BLaER1 treated with 17β-estradiol and CSF1 and Interleukin-3, amounts not matched to agents 10 nM and 100 nM (cell line): ENCODE measurements at regions not wholly inside any gene's neighbourhood (a gene's known extent, or its start where the extent isn't known, plus 50 kb on each side); places are given as distances from the start of the nearest gene placed in this dataset.

Experiments used
- H3K27ac ChIP-seq, 11 experiments: shearing (Covaris generic); formaldehyde crosslinking; 2 replicates each; pipeline ENCODE4 v1.8.1; 2022
- H3K27me3 ChIP-seq, 11 experiments: shearing (Covaris generic); formaldehyde crosslinking; 2 replicates each; pipeline ENCODE4 v1.8.1; 2022
- H3K36me3 ChIP-seq, 11 experiments: shearing (Covaris generic); formaldehyde crosslinking; 2 replicates each; pipeline ENCODE4 v1.8.1; 2022
- H3K4me1 ChIP-seq, 10 experiments: shearing (Covaris generic); formaldehyde crosslinking; 2 replicates each; pipeline ENCODE4 v1.8.1; 2022
- H3K4me2 ChIP-seq, 11 experiments: shearing (Covaris generic); formaldehyde crosslinking; 2 replicates each; pipeline ENCODE4 v1.8.1; 2022
- H3K4me3 ChIP-seq, 10 experiments: shearing (Covaris generic); formaldehyde crosslinking; 2 replicates each; pipeline ENCODE4 v1.8.1; 2022
- H3K9ac ChIP-seq, 11 experiments: shearing (Covaris generic); formaldehyde crosslinking; 2 replicates each; pipeline ENCODE4 v1.8.1; 2022
- H3K9me3 ChIP-seq, 11 experiments: shearing (Covaris generic); formaldehyde crosslinking; replicated peaks in 1 of 11; 2 replicates each; pipeline ENCODE4 v1.8.1; 2022
- H4K20me1 ChIP-seq, 11 experiments: shearing (Covaris generic); formaldehyde crosslinking; 2 replicates each; pipeline ENCODE4 v1.8.1; 2022
- Cebpa-rat ChIP-seq, 11 experiments: shearing (Covaris generic); IDR thresholded peaks; 2 replicates each; pipeline ENCODE4 v1.8.1; 2022

GRCh38 chr20:18943542-18943941 lies 130.0 kb downstream of the SCP2D1 start:
- no peaks in the 10 kb centered on the region for H3K36me3 ChIP-seq
- no peaks in the 10 kb centered on the region for H4K20me1 ChIP-seq
- no peaks in the 10 kb centered on the region for H3K27me3 ChIP-seq
- H3K9me3 ChIP-seq, result peaks cover 0 to 6% (median 0%) of the 10 kb centered on the region in 11 experiments; a peak in 1 of 22 replicates
- TF ChIP-seq Cebpa-rat (IDR thresholded peaks at IDR 0.05), result no peak
- no peak overlapping the region for H3K9ac ChIP-seq
- H3K27ac ChIP-seq, result no peak overlapping the region
- no peak overlapping the region for H3K4me2 ChIP-seq
- H3K4me1 ChIP-seq, result peaks cover 0 to 3% (median 0%) of the 10 kb centered on the region in 10 experiments; a peak in 1 of 20 replicates
- H3K4me3 ChIP-seq, result no peak overlapping the region

GRCh38 chr20:18956890-18957289 lies 143.3 kb downstream of the SCP2D1 start:
- peaks cover 0 to 10% (median 0%) of the 10 kb centered on the region in 11 experiments; a peak in 7 of 22 replicates for H3K9me3 ChIP-seq
- TF ChIP-seq Cebpa-rat (IDR thresholded peaks at IDR 0.05), result no peak
- H3K27ac ChIP-seq, result no peak overlapping the region
- no peaks in the 10 kb centered on the region for H4K20me1 ChIP-seq
- no peak overlapping the region for H3K9ac ChIP-seq
- H3K27me3 ChIP-seq, result no peaks in the 10 kb centered on the region
- no peak overlapping the region for H3K4me2 ChIP-seq
- H3K36me3 ChIP-seq, result no peaks in the 10 kb centered on the region
- H3K4me1 ChIP-seq, result no peaks in the 10 kb centered on the region
- no peak overlapping the region for H3K4me3 ChIP-seq

GRCh38 chr20:18957328-18957727 lies 143.7 kb downstream of the SCP2D1 start:
- Histone ChIP-seq H3K36me3 (no peaks in the 10 kb centered on the region), H3K27ac (no peak overlapping the region), H3K9ac (no peak overlapping the region), H3K4me1 (no peaks in the 10 kb centered on the region), H3K4me2 (no peak overlapping the region), H3K9me3 (peaks cover 0 to 10% (median 0%) of the 10 kb centered on the region in 11 experiments; a peak in 7 of 22 replicates), H3K4me3 (no peak overlapping the region), H3K27me3 (no peaks in the 10 kb centered on the region), H4K20me1 (no peaks in the 10 kb centered on the region)
- no peak for TF ChIP-seq Cebpa-rat (IDR thresholded peaks at IDR 0.05)

GRCh38 chr20:18971121-18971520 lies 157.5 kb downstream of the SCP2D1 start:
- Histone ChIP-seq H3K9me3 (0 out of 22 replicates have a peak, but pooled peaks cover 0 to 3% (median 0%) of the 10 kb centered on the region in 11 experiments), H3K9ac (no peak overlapping the region), H3K27me3 (no peaks in the 10 kb centered on the region), H3K27ac (no peak overlapping the region), H3K4me3 (no peak overlapping the region), H4K20me1 (no peaks in the 10 kb centered on the region), H3K4me1 (no peaks in the 10 kb centered on the region), H3K4me2 (no peak overlapping the region), H3K36me3 (no peaks in the 10 kb centered on the region)
- no peak for TF ChIP-seq Cebpa-rat (IDR thresholded peaks at IDR 0.05)

- H3K36me3 ChIP-seq, result no peaks in the 10 kb centered on the region
- no peak for TF ChIP-seq Cebpa-rat (IDR thresholded peaks at IDR 0.05)
- no peaks in the 10 kb centered on the region for H4K20me1 ChIP-seq
- H3K9ac ChIP-seq, result no peak overlapping the region
- no peak overlapping the region for H3K4me2 ChIP-seq
- H3K4me3 ChIP-seq, result no peak overlapping the region
- H3K4me1 ChIP-seq, result no peaks in the 10 kb centered on the region
- H3K9me3 ChIP-seq, result no peaks in the 10 kb centered on the region
- no peak overlapping the region for H3K27ac ChIP-seq
- H3K27me3 ChIP-seq, result no peaks in the 10 kb centered on the region
Measured at GRCh38 chr20:18971574-18971973, 158.0 kb downstream of the SCP2D1 start.

- no peaks in the 10 kb centered on the region for H3K36me3 ChIP-seq
- no peak overlapping the region for H3K4me2 ChIP-seq
- H3K9me3 ChIP-seq, result no peaks in the 10 kb centered on the region
- TF ChIP-seq Cebpa-rat (IDR thresholded peaks at IDR 0.05), result no peak
- H4K20me1 ChIP-seq, result no peaks in the 10 kb centered on the region
- no peak overlapping the region for H3K4me3 ChIP-seq
- H3K4me1 ChIP-seq, result no peaks in the 10 kb centered on the region
- H3K27me3 ChIP-seq, result no peaks in the 10 kb centered on the region
- H3K27ac ChIP-seq, result no peak overlapping the region
- H3K9ac ChIP-seq, result no peak overlapping the region
Measured at GRCh38 chr20:18972251-18972876, 158.8 kb downstream of the SCP2D1 start.

- H3K27me3 ChIP-seq, result no peaks in the 10 kb centered on the region
- H3K4me3 ChIP-seq, result no peak overlapping the region
- no peaks in the 10 kb centered on the region for H3K4me1 ChIP-seq
- no peak for TF ChIP-seq Cebpa-rat (IDR thresholded peaks at IDR 0.05)
- H3K4me2 ChIP-seq, result no peak overlapping the region
- H4K20me1 ChIP-seq, result no peaks in the 10 kb centered on the region
- no peak overlapping the region for H3K9ac ChIP-seq
- H3K27ac ChIP-seq, result no peak overlapping the region
- H3K9me3 ChIP-seq, result no peaks in the 10 kb centered on the region
- H3K36me3 ChIP-seq, result no peaks in the 10 kb centered on the region
Measured at GRCh38 chr20:18973529-18974173, 160.1 kb downstream of the SCP2D1 start.

- H3K27ac ChIP-seq, result no peak overlapping the region
- H3K4me3 ChIP-seq, result no peak overlapping the region
- no peaks in the 10 kb centered on the region for H4K20me1 ChIP-seq
- H3K4me1 ChIP-seq, result no peaks in the 10 kb centered on the region
- no peaks in the 10 kb centered on the region for H3K27me3 ChIP-seq
- H3K9me3 ChIP-seq, result no peaks in the 10 kb centered on the region
- H3K4me2 ChIP-seq, result no peak overlapping the region
- H3K36me3 ChIP-seq, result no peaks in the 10 kb centered on the region
- no peak for TF ChIP-seq Cebpa-rat (IDR thresholded peaks at IDR 0.05)
- no peak overlapping the region for H3K9ac ChIP-seq
Measured at GRCh38 chr20:18974660-18975059, 161.1 kb downstream of the SCP2D1 start.

- Histone ChIP-seq H3K9ac (no peak overlapping the region), H3K9me3 (no peaks in the 10 kb centered on the region), H4K20me1 (no peaks in the 10 kb centered on the region), H3K4me2 (no peak overlapping the region), H3K36me3 (no peaks in the 10 kb centered on the region), H3K4me3 (no peak overlapping the region), H3K4me1 (no peaks in the 10 kb centered on the region), H3K27ac (no peak overlapping the region), H3K27me3 (no peaks in the 10 kb centered on the region)
- no peak for TF ChIP-seq Cebpa-rat (IDR thresholded peaks at IDR 0.05)
Measured at GRCh38 chr20:18977441-18977840, 163.9 kb downstream of the SCP2D1 start.

- Histone ChIP-seq H3K9ac (no peak overlapping the region), H3K4me2 (no peak overlapping the region), H3K4me3 (no peak overlapping the region), H3K27ac (no peak overlapping the region), H4K20me1 (no peaks in the 10 kb centered on the region), H3K27me3 (no peaks in the 10 kb centered on the region), H3K4me1 (no peaks in the 10 kb centered on the region), H3K9me3 (no peaks in the 10 kb centered on the region), H3K36me3 (no peaks in the 10 kb centered on the region)
- TF ChIP-seq Cebpa-rat (IDR thresholded peaks at IDR 0.05), result no peak
Measured at GRCh38 chr20:18978311-18978710, 164.7 kb downstream of the SCP2D1 start.
